SK-N-SH treated with all-trans-retinoic acid at 6 μM for 48 hours (cell line): ENCODE measurements at regions not wholly inside any gene's neighbourhood (a gene's known extent, or its start where the extent isn't known, plus 50 kb on each side); places are given as distances from the start of the nearest gene placed in this dataset.

Experiments
- ATAC-seq: fragments of 200-7000 bp; cut with Tn5 transposase; 3 replicates; pipeline ENCODE4 v1.9.1; 2020; ENCODE audit warnings: mild to moderate bottlenecking, moderate library complexity
- ARNTL ChIP-seq: fragments of 450-650 bp; formaldehyde crosslinking; IDR thresholded peaks from 2 replicates; pipeline ENCODE4 v1.5.0; 2020; ENCODE audit warnings: low read depth, mild to moderate bottlenecking, moderate library complexity, borderline replicate concordance
- BACH2 ChIP-seq: fragments of 250-450 bp; sonication (Bioruptor Pico); IDR thresholded peaks from 2 replicates; pipeline ENCODE4 v1.9.0; 2021; ENCODE audit warnings: mild to moderate bottlenecking, borderline replicate concordance
- CREB5 ChIP-seq: fragments of 250-450 bp; sonication (Bioruptor Pico); IDR thresholded peaks from 2 replicates; pipeline ENCODE4 v1.5.1; 2020; ENCODE audit warnings: low read depth, mild to moderate bottlenecking, moderate library complexity
- CSDC2 ChIP-seq: fragments of 250-450 bp; sonication (Bioruptor Pico); IDR thresholded peaks from 2 replicates; pipeline ENCODE4 v1.5.0; 2020; ENCODE audit warnings: mild to moderate bottlenecking, moderate library complexity
- ESRRG ChIP-seq: fragments of 250-450 bp; sonication (Bioruptor Pico); IDR thresholded peaks from 2 replicates; pipeline ENCODE4 v1.6.1; 2021; ENCODE audit warnings: mild to moderate bottlenecking
- GLIS3 ChIP-seq: fragments of 250-450 bp; sonication (Bioruptor Pico); IDR thresholded peaks from 2 replicates; pipeline ENCODE4 v1.5.0; 2020; ENCODE audit warnings: mild to moderate bottlenecking, moderate library complexity
- ISL1 ChIP-seq: fragments of 250-450 bp; sonication (Bioruptor Pico); IDR thresholded peaks from 2 replicates; pipeline ENCODE4 v2.1.2; 2022; ENCODE audit warnings: mild to moderate bottlenecking, moderate library complexity
- OSR1 ChIP-seq: fragments of 250-450 bp; sonication (Bioruptor Pico); IDR thresholded peaks from 2 replicates; pipeline ENCODE4 v1.8.0; 2022; ENCODE audit warnings: moderate library complexity, mild to moderate bottlenecking, inconsistent platforms
- PPARA ChIP-seq: fragments of 250-450 bp; sonication (Bioruptor Pico); IDR thresholded peaks from 2 replicates; pipeline ENCODE4 v1.5.0; 2020; ENCODE audit warnings: mild to moderate bottlenecking, borderline replicate concordance
- RARB ChIP-seq: fragments of 250-450 bp; sonication (Bioruptor Pico); IDR thresholded peaks from 2 replicates; pipeline ENCODE4 v1.8.0; 2021; ENCODE audit warnings: mild to moderate bottlenecking, moderate library complexity
- TCF4 ChIP-seq: fragments of 250-450 bp; sonication (Bioruptor Pico); IDR thresholded peaks from 2 replicates; pipeline ENCODE4 v1.8.0; 2021; ENCODE audit warnings: mild to moderate bottlenecking, moderate library complexity, borderline replicate concordance
- TOX ChIP-seq: fragments of 250-450 bp; sonication (Bioruptor Pico); IDR thresholded peaks from 2 replicates; pipeline ENCODE4 v1.8.0; 2021; ENCODE audit warnings: mild to moderate bottlenecking, moderate library complexity, borderline replicate concordance
- ZC3H10 ChIP-seq: fragments of 250-450 bp; sonication (Bioruptor Pico); IDR thresholded peaks from 2 replicates; pipeline ENCODE4 v1.5.1; 2021; ENCODE audit warnings: mild to moderate bottlenecking, moderate library complexity
- ZFP3 ChIP-seq: fragments of 250-450 bp; sonication (Bioruptor Pico); IDR thresholded peaks from 2 replicates; pipeline ENCODE4 v1.5.0; 2020; ENCODE audit warnings: mild to moderate bottlenecking, moderate library complexity
- ZFP30 ChIP-seq: fragments of 450-650 bp; formaldehyde crosslinking; IDR thresholded peaks from 2 replicates; pipeline ENCODE4 v1.5.0; 2022; ENCODE audit warnings: mild to moderate bottlenecking, moderate library complexity
- ZNF565 ChIP-seq: fragments of 450-650 bp; formaldehyde crosslinking; conservative IDR thresholded peaks from 2 replicates; pipeline ENCODE4 v1.5.0; 2020; ENCODE audit warnings: low read depth, mild to moderate bottlenecking, moderate library complexity
- ZNF70 ChIP-seq: fragments of 450-650 bp; formaldehyde crosslinking; IDR thresholded peaks from 2 replicates; pipeline ENCODE4 v1.5.0; 2020; ENCODE audit warnings: mild to moderate bottlenecking, moderate library complexity
- ZNF8 ChIP-seq: fragments of 450-650 bp; formaldehyde crosslinking; IDR thresholded peaks from 2 replicates; pipeline ENCODE4 v1.5.0; 2020; ENCODE audit warnings: mild to moderate bottlenecking, moderate library complexity
- TF ChIP-seq, protein P1 (sequence below): fragments of 250-450 bp; sonication (Bioruptor Pico); IDR thresholded peaks from 2 replicates; pipeline ENCODE4 v1.5.1; 2021; ENCODE audit warnings: mild to moderate bottlenecking, moderate library complexity
- TF ChIP-seq, protein P2 (sequence below): fragments of 250-450 bp; sonication (Bioruptor Pico); IDR thresholded peaks from 2 replicates; pipeline ENCODE4 v1.8.0; 2020; ENCODE audit warnings: mild to moderate bottlenecking, moderate library complexity, borderline replicate concordance
- TF ChIP-seq, protein P3 (sequence below): fragments of 250-450 bp; sonication (Bioruptor Pico); IDR thresholded peaks from 2 replicates; pipeline ENCODE4 v1.5.0; 2020; ENCODE audit warnings: mild to moderate bottlenecking, moderate library complexity
- TF ChIP-seq, protein P4 (sequence below): fragments of 250-450 bp; sonication (Bioruptor Pico); IDR thresholded peaks from 2 replicates; pipeline ENCODE4 v1.8.0; 2021; ENCODE audit warnings: low read depth, mild to moderate bottlenecking, moderate library complexity, borderline replicate concordance

- no peak for ATAC-seq
- TF ChIP-seq, protein P1, sequence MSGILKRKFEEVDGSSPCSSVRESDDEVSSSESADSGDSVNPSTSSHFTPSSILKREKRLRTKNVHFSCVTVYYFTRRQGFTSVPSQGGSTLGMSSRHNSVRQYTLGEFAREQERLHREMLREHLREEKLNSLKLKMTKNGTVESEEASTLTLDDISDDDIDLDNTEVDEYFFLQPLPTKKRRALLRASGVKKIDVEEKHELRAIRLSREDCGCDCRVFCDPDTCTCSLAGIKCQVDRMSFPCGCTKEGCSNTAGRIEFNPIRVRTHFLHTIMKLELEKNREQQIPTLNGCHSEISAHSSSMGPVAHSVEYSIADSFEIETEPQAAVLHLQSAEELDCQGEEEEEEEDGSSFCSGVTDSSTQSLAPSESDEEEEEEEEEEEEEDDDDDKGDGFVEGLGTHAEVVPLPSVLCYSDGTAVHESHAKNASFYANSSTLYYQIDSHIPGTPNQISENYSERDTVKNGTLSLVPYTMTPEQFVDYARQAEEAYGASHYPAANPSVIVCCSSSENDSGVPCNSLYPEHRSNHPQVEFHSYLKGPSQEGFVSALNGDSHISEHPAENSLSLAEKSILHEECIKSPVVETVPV (CRISPR knock-in tag) = no peak
- TF ChIP-seq, protein P2, sequence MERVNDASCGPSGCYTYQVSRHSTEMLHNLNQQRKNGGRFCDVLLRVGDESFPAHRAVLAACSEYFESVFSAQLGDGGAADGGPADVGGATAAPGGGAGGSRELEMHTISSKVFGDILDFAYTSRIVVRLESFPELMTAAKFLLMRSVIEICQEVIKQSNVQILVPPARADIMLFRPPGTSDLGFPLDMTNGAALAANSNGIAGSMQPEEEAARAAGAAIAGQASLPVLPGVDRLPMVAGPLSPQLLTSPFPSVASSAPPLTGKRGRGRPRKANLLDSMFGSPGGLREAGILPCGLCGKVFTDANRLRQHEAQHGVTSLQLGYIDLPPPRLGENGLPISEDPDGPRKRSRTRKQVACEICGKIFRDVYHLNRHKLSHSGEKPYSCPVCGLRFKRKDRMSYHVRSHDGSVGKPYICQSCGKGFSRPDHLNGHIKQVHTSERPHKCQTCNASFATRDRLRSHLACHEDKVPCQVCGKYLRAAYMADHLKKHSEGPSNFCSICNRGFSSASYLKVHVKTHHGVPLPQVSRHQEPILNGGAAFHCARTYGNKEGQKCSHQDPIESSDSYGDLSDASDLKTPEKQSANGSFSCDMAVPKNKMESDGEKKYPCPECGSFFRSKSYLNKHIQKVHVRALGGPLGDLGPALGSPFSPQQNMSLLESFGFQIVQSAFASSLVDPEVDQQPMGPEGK (CRISPR knock-in tag) = no peak
- TF ChIP-seq ZC3H10 (CRISPR knock-in tag) = no peak
- TF ChIP-seq, protein P3, sequence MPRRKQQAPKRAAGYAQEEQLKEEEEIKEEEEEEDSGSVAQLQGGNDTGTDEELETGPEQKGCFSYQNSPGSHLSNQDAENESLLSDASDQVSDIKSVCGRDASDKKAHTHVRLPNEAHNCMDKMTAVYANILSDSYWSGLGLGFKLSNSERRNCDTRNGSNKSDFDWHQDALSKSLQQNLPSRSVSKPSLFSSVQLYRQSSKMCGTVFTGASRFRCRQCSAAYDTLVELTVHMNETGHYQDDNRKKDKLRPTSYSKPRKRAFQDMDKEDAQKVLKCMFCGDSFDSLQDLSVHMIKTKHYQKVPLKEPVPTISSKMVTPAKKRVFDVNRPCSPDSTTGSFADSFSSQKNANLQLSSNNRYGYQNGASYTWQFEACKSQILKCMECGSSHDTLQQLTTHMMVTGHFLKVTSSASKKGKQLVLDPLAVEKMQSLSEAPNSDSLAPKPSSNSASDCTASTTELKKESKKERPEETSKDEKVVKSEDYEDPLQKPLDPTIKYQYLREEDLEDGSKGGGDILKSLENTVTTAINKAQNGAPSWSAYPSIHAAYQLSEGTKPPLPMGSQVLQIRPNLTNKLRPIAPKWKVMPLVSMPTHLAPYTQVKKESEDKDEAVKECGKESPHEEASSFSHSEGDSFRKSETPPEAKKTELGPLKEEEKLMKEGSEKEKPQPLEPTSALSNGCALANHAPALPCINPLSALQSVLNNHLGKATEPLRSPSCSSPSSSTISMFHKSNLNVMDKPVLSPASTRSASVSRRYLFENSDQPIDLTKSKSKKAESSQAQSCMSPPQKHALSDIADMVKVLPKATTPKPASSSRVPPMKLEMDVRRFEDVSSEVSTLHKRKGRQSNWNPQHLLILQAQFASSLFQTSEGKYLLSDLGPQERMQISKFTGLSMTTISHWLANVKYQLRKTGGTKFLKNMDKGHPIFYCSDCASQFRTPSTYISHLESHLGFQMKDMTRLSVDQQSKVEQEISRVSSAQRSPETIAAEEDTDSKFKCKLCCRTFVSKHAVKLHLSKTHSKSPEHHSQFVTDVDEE (CRISPR knock-in tag) = no peak
- no peak for TF ChIP-seq ZFP30 (CRISPR knock-in tag)
- TF ChIP-seq OSR1 (CRISPR knock-in tag) = no peak
- TF ChIP-seq ZFP3 (CRISPR knock-in tag) = no peak
- no peak for TF ChIP-seq PPARA (CRISPR knock-in tag)
- TF ChIP-seq ZNF70 (CRISPR knock-in tag) = no peak
- no peak for TF ChIP-seq RARB
- no peak for TF ChIP-seq ESRRG
- no peak for TF ChIP-seq CREB5 (CRISPR knock-in tag)
- no peak for TF ChIP-seq BACH2 (CRISPR knock-in tag)
- no peak for TF ChIP-seq ZNF565 (CRISPR knock-in tag)
- TF ChIP-seq GLIS3 = no peak
Observed at GRCh38 chr20:22771706-22772105, 187.3 kb upstream of the FOXA2 start.

- TF ChIP-seq BACH2 (CRISPR knock-in tag) (no peak), ARNTL (no peak), CSDC2 (CRISPR knock-in tag) (no peak), OSR1 (CRISPR knock-in tag) (no peak), ZC3H10 (CRISPR knock-in tag) (no peak), TOX (CRISPR knock-in tag) (no peak)
- TF ChIP-seq, protein P3 (CRISPR knock-in tag) = no peak
- ATAC-seq = no peak
Observed at GRCh38 chr20:22773344-22773743, 189.0 kb upstream of the FOXA2 start.

GRCh38 chr20:22775256-22775655 lies 190.9 kb upstream of the FOXA2 start:
- no peak for ATAC-seq
- TF ChIP-seq TCF4 (no peak), ESRRG (no peak), ZNF70 (CRISPR knock-in tag) (no peak), ISL1 (CRISPR knock-in tag) (no peak), ZC3H10 (CRISPR knock-in tag) (no peak), OSR1 (CRISPR knock-in tag) (no peak), ARNTL (no peak), ZNF8 (CRISPR knock-in tag) (no peak), ZFP30 (CRISPR knock-in tag) (no peak), GLIS3 (no peak), PPARA (CRISPR knock-in tag) (no peak), BACH2 (CRISPR knock-in tag) (no peak)
- TF ChIP-seq, protein P1 (CRISPR knock-in tag) = no peak
- TF ChIP-seq, protein P4, sequence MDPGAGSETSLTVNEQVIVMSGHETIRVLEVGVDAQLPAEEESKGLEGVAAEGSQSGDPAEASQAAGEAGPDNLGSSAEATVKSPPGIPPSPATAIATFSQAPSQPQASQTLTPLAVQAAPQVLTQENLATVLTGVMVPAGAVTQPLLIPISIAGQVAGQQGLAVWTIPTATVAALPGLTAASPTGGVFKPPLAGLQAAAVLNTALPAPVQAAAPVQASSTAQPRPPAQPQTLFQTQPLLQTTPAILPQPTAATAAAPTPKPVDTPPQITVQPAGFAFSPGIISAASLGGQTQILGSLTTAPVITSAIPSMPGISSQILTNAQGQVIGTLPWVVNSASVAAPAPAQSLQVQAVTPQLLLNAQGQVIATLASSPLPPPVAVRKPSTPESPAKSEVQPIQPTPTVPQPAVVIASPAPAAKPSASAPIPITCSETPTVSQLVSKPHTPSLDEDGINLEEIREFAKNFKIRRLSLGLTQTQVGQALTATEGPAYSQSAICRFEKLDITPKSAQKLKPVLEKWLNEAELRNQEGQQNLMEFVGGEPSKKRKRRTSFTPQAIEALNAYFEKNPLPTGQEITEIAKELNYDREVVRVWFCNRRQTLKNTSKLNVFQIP (CRISPR knock-in tag) = no peak
- TF ChIP-seq, protein P2 (CRISPR knock-in tag) = no peak
